ENCODE measurements at regions not wholly inside any gene's neighbourhood (a gene's known extent, or its start where the extent isn't known, plus 50 kb on each side); places are given as distances from the start of the nearest gene placed in this dataset.

DNA sequence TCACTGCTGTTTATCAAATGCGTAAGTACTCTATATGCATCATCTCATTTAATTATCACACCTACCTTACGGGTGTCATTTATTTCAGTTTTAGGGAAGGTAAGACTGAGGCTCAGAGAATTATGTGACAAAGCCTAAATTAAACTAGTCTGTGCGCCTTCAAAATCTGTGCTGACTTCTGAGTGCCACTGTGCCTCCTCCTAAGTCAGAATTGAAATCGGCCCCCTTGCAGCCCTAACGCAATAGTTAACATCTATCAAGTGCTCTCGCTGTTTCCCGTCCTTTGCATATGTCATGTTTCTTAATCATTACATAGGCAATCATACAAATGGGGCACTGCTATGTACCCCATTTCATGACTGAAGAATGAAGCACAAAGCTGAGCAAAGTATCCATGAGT, 79.0 kb upstream of the PDE10A start:
- DNase-seq: no peak

DNA sequence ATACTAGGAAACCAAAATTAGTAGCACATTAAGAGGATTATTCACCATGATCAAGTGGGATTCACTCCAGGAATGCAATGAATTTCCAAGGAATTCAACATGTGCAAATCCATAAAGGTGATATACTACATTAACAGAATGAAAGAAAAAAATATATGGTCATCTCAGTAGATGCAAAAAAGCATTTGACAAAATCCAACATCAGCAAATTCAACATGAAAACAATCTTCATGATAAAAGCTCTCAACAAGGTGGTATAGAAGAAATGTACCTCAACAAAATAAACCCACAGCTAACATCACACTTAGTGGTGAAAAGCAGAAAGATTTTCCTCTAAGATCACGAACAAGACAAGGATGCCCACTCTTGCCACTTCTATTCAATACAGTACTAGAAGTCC, 74.4 kb upstream of the PDE10A start:
- DNase-seq: no peak

DNA sequence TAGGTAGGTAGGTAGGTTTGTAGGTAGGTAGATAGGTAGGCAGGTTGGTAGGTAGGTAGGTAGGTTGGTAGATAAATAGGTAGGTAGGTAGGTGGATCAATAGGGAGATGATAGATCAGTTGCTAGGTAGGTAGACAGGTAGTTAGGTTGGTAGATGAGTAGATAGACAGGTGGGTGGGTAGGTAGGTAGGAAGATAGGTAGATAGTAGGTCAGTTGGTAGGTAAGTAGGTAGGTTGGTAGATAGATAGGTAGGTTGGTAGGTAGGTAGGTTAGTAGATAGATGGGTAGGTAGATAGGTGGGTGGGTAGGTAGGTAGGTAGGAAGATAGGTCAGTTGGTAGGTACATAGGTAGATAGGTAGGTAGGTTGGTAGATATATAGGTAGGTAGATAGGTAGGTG, 72.0 kb upstream of the PDE10A start:
- no peak for DNase-seq

DNA sequence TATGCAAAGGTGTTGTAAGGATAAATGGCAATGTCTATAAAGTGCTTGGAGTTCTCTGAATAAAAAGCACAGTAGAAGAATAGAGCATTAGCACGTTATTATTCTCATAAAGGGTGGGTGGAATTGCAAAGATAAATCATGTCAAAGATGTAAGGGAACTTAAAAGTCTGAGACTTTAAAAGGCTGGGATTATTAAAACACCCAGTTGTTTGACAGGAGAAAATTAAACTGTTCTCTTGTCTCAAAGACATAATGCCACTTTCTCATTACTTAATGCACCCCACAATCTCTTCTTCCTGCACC, 70.4 kb upstream of the PDE10A start:
- no peak for DNase-seq

DNA sequence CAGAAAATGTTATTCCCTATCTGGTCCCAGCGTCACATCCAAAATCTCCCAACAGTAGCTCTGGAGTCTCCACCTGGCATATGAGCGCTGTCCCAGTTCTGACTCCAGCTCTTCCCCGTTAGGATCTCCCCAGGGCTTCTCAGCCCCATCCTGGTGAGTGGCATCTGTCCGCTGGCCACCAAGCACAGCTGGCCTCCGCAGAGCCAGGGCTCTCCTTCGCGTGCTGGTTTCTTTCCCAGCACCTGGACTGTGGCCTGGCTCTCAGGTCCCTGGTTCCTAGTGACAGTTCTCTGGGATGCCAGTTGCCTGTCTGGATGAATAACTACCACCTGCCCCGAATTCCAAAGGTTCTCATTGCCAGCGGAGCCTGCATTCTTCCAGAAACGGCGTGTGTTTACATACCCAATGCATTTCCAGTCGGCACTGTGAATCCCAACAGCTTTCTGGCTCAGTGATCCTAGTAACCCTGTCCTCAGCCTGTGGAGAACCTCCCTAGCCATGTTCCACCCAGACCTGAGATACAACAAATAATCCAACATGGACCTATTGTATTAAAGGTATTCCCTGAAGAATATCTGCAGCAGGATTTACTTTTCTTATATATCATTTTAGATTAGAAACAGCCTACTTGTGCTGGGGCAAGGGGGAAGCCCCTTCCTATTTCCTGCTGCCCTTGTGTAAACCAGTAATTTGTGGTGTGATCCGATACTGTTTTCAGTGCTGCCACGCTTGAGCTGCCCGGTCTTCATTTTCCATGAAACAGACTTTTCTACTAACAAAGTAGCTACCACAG, 69.9 kb upstream of the PDE10A start:
- DNase-seq: no peak

DNA sequence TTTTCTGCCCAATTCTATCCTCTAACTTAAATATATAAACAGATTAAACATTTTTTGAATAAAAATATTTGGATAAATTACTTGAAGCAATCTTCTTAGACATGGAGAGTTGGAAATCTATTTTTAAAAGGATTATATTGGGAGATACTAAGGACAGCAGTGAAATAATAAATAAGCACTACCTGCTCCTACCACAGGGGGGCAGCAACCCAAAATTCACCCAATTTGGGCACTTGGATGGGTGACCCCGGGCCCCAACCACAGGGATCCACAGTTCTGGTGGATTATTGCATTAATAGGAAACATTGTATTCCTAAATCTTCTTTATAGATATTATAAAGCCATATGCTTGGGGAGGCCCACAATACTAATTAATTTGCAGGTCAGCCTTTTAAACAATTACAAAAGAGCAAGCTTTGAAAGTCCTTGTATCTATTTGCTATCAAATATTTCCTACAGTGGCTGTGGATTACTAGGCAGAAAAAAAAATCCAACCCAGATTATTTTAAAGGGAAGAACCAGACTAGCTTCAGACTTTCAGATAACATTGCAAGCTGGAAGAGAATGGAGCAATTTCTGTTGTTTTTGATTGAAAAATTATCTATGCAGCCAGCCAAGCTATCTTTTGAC, 66.4 kb upstream of the PDE10A start:
- peak; percentile 49 for DNase-seq

DNA sequence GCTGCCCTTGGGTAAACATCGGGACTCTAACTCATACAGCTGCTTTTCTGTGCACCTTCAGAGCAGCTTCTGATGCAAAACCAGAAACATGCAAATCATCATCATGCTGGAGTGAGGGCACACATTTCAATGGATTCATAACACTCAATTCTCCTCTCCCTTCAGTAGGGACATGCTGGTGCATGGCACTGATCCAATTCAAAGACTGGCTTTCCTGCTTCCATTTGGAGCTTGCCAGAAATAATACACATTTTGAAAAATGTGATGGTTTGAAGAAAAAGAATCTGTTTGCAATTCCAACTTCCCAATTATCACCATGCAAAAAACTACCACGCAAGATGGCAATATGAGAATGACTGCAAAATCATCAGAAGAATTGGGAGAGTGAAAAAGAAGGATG, 65.2 kb upstream of the PDE10A start:
- no peak for DNase-seq

DNA sequence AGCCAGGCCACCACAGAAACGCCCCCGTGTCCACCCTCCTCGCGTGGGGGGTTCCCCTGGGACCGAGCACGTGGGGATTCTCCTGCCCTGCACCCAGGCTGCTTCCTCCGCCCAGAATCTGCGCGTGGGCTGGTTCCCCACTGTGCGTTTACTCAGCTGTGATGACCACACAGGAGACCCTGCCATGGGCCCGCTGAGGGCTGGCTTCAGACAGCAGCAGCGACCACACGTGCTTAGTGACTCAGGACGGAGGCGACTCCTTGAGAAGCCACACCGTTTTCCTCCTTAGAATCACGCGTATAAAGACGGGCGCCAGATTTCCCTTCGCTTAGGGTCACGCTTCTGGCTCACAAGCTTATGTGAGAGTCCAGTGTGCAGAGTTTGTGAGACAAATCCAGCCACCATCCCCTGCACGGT, 63.9 kb upstream of the PDE10A start:
- DNase-seq: no peak

DNA sequence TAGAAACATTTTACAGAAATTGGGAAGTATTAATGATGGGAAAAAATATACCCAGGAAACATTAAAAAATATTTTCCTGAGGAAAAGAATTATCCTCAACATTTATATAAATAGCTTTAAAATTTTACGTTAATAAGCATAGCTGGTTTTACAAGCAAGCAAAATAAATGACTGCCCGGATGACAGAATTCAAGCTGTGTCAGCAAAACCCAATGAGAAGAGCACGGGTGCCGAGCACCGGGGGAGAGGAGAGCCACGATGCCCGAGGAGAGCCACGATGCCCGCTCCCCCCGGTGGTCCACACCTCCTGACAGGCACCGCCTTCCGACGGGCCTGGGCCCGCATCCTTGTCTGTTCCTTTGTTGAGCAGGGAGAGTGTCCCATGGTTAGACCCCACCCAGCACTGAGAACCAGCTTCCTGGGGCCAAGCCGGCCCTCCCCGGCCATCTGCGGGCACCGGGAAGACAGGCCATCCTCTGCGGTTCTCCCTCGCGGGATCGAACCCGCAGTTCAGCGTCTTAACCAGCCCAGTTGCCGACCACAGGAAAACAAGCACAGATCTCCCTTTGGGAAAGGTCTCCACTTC, 63.3 kb upstream of the PDE10A start:
- DNase-seq: no peak

DNA sequence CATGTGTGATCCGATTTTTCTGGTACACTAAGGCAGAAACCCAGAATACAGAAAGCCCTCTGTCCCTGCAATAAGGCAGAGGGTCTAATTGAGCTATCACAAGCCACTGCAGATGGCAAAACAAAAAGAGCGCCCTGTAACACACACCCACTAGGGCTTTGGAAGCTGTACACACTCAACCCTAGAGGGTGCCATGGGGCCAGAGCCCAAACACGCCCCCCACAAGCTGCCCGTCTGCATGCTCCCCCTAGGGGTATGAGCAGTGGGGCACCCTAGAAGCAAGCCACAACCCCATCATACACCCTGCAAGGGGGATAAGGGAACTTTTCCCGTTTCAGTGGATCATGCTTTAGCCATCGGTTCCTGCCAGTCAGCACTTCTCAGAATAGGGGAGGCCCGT, 62.2 kb upstream of the PDE10A start:
- no peak for DNase-seq

DNA sequence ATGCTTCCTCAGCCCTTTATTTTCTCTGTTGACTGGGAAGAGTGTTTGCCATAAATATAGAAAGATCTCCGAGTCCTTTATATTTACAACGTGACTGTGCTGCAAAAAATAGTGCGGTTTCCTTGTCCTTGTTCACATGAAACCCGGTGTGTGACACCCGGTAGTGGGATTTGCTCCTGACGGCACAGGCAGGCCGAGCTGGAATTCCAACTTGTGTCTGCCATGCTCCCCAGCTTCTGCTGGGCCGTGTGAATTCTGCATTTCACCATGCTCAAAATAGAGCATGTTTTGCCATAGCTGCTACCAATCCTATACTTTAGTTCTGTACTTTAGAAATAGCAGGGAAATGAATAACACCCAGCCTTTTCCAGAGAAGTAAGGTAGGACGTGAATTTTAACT, 60.3 kb upstream of the PDE10A start:
- no peak for DNase-seq

DNA sequence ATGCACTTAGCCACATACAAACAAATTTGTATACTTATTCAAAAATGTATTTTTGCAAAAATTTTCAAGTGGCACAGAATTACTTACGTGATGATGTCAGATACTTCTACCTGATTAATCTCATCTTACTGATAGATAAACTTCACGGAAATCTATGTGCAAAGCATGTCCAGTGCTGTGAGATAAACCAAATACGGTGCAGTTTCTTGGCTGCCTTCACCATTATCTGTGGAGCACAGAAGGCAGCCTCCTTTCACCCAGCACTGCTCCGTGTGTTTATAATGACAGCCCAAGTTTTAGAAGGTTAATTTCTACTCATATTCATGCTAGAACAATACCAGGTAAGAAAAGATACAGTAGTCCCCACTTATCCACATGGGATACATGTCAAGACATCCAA, 59.0 kb upstream of the PDE10A start:
- no peak for DNase-seq

DNA sequence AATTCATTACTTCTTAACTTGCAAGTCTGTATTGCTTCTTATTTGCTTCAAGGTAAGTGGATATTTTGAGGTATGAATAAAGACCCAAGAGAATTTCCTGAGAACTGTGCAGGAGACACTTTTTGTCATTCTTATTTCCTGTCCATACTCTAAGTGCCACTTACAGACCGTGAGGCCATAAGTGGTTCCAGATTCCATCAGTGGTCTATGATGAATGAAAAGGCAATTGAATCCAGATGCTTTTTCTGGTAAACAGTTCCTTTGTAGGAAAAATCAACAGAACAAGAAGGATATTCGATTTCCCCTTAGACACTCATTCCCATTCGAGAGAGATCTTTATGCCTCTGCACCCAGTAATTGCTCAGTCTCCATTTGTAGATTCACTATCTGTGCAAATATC, 58.3 kb upstream of the PDE10A start:
- no peak for DNase-seq

DNA sequence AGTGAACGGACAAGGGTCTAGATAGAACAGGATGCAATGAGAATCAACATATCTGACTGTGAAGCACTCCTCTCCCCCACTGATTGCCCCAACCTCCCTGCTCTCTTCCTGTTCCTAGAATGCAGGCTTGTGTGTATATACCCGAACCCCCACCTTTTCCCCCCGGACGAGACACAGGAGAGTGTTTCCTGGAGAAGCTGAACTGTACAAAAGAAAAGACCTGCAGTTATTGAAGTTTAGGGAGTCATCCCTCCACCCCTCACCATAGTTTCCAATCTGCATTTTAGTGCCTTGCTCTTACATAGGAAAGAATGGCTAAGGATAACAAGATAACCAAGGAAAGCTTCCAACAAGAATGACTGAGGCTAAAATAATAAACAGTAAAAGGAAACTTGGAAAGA, 55.5 kb upstream of the PDE10A start:
- no peak for DNase-seq

DNA sequence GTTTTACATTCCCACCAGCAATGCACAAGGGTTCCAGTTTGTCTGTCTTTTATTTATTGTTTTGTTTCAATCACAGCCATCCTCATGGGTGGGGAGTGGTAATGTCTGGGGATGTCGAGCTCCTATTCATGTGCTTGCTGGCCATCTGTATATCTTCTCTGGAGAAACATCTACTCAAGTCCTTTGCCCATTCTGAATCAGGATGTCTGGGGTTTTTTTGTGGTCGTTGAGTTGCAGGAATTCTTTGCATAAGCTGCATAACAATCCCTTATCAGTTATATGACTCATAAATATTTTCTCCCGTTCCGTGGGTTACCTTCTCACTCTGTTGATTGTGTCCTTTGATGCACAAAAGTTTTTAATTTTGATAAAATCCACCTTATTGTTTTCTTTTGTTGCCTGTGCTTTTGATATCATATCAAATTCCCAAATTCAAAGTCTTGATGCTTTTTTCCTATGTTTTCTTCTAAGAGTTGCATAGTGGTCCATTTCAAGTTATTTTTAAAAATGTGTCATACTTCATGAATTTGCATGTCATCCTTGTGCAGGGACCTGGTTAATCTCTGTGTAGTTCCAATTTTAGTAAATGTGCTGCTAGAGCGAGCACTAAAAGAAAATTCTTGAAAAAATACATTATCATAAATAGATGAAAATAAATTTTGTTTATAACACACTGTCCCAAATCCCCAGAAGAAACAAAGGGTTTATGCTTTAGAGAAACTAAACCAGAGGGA, 54.9 kb upstream of the PDE10A start:
- DNase-seq: no peak

DNA sequence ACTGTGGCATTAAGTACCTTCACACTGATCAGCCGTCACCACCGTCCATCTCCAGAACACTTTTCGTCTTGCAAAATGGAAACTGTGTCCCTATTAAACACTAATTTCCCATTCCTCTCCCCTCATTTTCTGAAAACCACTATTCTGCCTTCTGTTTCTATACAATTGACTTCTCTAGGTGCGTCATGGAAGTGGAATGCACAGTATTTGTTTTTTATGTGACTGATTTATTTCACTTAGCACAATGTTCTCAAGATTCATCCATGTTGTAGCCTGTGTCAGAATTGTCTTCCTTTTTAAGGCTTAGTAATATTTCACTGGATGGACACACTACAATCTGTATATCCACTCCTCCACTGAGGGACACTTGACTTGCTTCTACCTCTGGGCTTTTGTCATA, 53.8 kb upstream of the PDE10A start:
- no peak for DNase-seq

DNA sequence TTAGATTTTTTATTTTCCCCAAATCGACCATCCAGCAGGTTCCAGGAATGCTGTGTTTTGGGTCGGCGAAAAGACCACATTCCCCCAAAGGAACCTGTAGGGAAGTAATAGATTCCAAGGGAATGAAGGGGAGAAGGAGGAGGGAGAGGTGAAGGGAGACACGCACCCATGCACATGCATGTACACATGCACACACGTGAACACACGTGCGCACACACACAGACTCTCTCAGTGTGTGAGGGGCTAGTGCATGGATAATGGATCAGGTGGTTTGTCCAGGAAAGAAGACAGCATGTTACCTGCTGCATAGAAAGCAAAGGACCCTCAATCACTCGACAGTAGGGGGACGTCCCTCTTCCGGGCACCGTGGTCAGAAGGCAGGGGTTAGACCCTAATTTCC, 52.4 kb upstream of the PDE10A start:
- no peak for DNase-seq

DNA sequence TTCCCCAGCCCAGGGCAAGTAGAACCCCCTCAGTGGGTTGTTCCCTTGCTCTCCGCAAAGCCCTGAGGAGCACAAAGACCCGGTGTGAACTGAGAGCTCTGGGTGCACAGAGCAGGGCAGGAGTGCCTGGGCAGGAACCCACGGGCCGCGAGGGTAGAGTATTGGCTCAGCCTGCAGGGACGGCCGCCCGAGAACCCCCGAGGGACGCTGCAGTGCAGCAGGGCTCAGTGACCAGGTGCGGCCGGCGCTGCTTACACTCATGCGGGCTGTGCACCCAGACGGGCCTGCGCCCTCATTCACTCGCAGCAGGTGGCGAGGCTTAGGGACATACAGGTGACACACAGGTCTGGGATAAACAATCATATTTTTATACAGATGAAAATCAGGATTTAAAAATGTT, 51.9 kb upstream of the PDE10A start:
- no peak for DNase-seq

DNA sequence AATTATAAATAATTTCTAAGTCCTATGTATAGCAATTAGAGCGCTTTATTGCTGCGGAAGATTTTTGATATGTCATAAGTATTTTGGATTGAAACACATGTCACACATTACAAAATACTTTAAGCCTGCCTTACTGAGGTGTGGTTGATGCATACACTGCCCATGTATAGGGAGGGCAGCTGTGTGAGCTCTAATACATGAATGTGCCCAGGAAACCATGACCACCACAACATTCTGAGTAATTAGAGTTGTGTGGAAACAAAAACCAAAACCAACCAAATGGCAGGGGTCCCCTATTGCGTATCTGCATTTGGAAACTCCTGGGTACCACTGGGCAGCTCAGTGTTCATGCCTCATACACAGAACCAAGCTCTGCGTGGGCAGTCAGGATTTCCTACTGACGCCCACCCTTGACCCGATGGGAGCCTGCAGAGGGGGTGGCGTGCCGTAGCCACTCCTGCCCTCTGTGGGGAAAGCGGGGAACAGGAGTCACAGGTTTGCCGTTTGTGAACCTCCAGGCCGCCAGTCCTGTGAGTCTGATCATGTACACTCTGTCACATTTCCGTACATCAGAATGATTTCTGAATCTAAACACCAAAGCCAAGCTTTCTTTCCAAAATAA, 50.9 kb upstream of the PDE10A start:
- DNase-seq: no peak
